Posterior vena cava (tissue), 2 donors: ENCODE measurements at regions not wholly inside any gene's neighbourhood (a gene's known extent, or its start where the extent isn't known, plus 50 kb on each side); places are given as distances from the start of the nearest gene placed in this dataset.

Experiments used
- DNase-seq: peaks from one replicate; pipeline ENCODE4 v3.0.0-alpha.2; 2020; ENCODE audit warnings: low spot score
- intact Hi-C, 2 donors: fragments of 100-400 bp; cut with DNase I; formaldehyde crosslinking; loops; one replicate each; pipeline versions ENCODE4 v1.14.1 to v1.14.2; 2022 to 2023
- donor health status: DM: yes; HTN: yes; CAD: no.
- donor health status: DM: yes; HTN: yes; CAD: no.

- no peak for DNase-seq
- intact Hi-C loops, result no loop called here
Measured at GRCh38 chr11:91840640-91841240, 383.9 kb upstream of the FAT3 start.

GRCh38 chr11:91837411-91838330 is 386.9 kb upstream of the FAT3 start:
- DNase-seq, result no peak
- intact Hi-C loops, result no loop called here

GRCh38 chr11:91835051-91835560 is 389.5 kb upstream of the FAT3 start:
- intact Hi-C loops, result no loop called here
- DNase-seq, result no peak

GRCh38 chr11:91828901-91829300 is 395.7 kb upstream of the FAT3 start:
- no peak for DNase-seq

GRCh38 chr11:91825777-91826176 is 398.8 kb upstream of the FAT3 start:
- intact Hi-C loops, result no loop called here
- DNase-seq, result no peak

More at GRCh38 chr11:91828901-91829300, 395.7 kb upstream of the FAT3 start:
- intact Hi-C loops, result no loop called here

- intact Hi-C loops, result no loop called here
- no peak for DNase-seq
Measured at GRCh38 chr11:91823252-91823830, 401.3 kb upstream of the FAT3 start.

- peak; percentile 54 for DNase-seq
- intact Hi-C loops, result no loop called here
Measured at GRCh38 chr11:91822805-91823204, 401.8 kb upstream of the FAT3 start.

- no peak for DNase-seq
- intact Hi-C loops, result no loop called here
Measured at GRCh38 chr11:91820709-91821108, 403.9 kb upstream of the FAT3 start.

GRCh38 chr11:91819777-91820176 is 404.8 kb upstream of the FAT3 start:
- intact Hi-C loops, result no loop called here
- DNase-seq, result no peak

GRCh38 chr11:91819195-91819594 is 405.4 kb upstream of the FAT3 start:
- intact Hi-C loops, result no loop called here

GRCh38 chr11:91817996-91818395 is 406.6 kb upstream of the FAT3 start:
- no peak for DNase-seq
- intact Hi-C loops, result no loop called here

More at GRCh38 chr11:91819195-91819594, 405.4 kb upstream of the FAT3 start:
- no peak for DNase-seq

- no peak for DNase-seq
- intact Hi-C loops, result no loop called here
Measured at GRCh38 chr11:91813263-91813662, 411.4 kb upstream of the FAT3 start.

GRCh38 chr11:91810871-91811270 is 413.7 kb upstream of the FAT3 start:
- no peak for DNase-seq
- intact Hi-C loops, result no loop called here

GRCh38 chr11:91805293-91805692 is 419.3 kb upstream of the FAT3 start:
- intact Hi-C loops, result no loop called here
- DNase-seq, result no peak

GRCh38 chr11:91804042-91804441 is 420.6 kb upstream of the FAT3 start:
- intact Hi-C loops, result no loop called here
- DNase-seq, result no peak

GRCh38 chr11:91802475-91802874 is 422.1 kb upstream of the FAT3 start:
- no peak for DNase-seq
- intact Hi-C loops, result no loop called here

- intact Hi-C loops, result no loop called here
- DNase-seq, result no peak
Measured at GRCh38 chr11:91800208-91800914, 424.3 kb upstream of the FAT3 start.

- no peak for DNase-seq
- intact Hi-C loops, result no loop called here
Measured at GRCh38 chr11:91798240-91798639, 426.4 kb upstream of the FAT3 start.

- intact Hi-C loops, result no loop called here
Measured at GRCh38 chr11:91796999-91797398, 427.6 kb upstream of the FAT3 start.

More at GRCh38 chr11:91796999-91797398, 427.6 kb upstream of the FAT3 start:
- no peak for DNase-seq
